ENCODE measurements at regions not wholly inside any gene's neighbourhood (a gene's known extent, or its start where the extent isn't known, plus 50 kb on each side); places are given as distances from the start of the nearest gene placed in this dataset.

GRCh38 chr12:107523775-107524535, 161.6 kb upstream of the PWP1 start:
- no peak for TF ChIP-seq CTCF (IDR thresholded peaks at IDR 0.05)
- no peak for TF ChIP-seq POLR2A (IDR thresholded peaks at IDR 0.05)

All from testis (tissue), 2 donors.